Activated CD4-positive, CD25-positive, alpha-beta regulatory T cell (primary cell): ENCODE measurements at regions not wholly inside any gene's neighbourhood (a gene's known extent, or its start where the extent isn't known, plus 50 kb on each side); places are given as distances from the start of the nearest gene placed in this dataset.
"Not testable (repeated sequence)": the region's sequence is repeated elsewhere in the genome, so short reads cannot be mapped to it uniquely, and the experiment has no call there.

Source experiments
- DNase-seq, 4 experiments: peaks; one replicate each; lab custom pipeline; 2025; lab: John Stamatoyannopoulos, UW

DNA sequence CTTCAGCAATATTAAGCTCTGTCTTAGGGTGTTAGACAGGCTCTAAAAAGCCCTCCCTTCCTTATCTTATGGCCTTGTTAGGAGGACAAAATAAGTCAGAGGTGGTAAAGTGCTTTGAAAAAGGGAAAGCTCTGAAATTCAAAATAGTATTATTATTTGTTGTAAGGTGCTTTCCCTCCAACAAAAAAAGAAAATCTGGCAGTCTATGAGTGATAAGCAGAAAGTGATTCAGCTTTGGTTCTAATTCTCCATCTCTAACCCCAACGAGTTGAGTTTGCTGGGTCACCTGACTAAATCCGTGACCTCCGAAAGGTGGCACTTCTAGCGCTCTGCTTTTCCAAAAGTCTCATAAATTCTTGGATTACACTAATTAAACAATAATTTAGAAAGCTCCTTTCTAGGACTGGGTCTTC lies 305.1 kb downstream of the BCL2L11 start:
- not testable (repeated sequence) for DNase-seq

DNA sequence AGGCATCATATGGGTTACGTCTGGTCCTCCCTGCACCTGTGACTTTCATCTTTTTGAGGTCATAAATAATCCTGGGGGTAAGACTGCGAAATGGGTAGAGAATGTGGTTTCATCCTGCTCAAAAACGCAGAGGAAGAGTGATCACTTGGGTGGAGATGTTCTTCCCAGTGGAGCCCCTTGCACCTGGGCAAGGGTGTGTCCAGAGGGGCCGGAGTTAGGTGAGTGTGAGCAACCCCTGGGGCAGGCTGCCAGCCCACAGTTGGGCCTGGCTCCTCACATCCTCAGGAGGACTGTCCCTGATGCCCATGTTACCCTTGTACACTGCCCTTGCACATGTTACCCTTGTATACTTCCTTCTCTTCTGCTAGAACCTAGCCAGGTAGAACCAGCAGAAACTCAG lies 306.6 kb downstream of the BCL2L11 start:
- not testable (repeated sequence) for DNase-seq

DNA sequence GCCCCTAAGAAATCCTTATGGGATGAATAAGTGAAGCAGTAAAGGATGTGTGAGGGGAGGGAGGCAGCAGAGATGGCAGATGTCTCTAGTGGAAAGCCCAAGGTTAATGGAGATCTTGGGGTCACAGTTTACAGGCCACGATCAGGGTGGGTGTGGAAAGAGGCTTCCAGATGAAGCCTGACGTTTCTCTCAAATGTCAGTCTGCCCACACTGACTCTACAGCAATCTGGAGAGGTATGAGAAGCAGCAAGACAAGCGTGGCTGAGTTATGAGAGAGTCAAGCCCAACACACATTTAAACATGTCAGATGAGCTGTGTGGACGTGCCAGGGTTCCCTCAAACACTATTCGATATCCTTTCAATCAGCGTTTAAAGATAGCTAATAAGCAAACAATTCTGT lies 308.2 kb downstream of the BCL2L11 start:
- not testable (repeated sequence) for DNase-seq

DNA sequence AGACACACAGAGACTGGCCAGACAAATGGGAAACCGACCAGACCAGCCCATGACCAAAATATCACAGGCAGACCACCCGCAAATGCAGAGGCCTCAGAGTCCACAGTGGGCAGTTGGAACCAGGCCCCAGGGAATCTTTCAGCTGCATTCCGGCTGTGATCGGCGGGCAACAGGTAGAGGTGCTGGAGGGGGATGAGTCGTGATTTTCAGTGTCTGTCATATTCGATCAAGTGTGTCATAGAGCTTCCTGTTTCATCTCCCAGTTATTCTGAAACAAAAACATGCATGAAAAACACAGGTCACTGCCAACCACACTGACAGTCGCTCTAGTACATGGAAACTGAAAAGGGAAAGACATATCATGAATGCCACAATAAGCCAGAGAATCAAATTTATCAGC lies 308.6 kb downstream of the BCL2L11 start:
- not testable (repeated sequence) for DNase-seq

DNA sequence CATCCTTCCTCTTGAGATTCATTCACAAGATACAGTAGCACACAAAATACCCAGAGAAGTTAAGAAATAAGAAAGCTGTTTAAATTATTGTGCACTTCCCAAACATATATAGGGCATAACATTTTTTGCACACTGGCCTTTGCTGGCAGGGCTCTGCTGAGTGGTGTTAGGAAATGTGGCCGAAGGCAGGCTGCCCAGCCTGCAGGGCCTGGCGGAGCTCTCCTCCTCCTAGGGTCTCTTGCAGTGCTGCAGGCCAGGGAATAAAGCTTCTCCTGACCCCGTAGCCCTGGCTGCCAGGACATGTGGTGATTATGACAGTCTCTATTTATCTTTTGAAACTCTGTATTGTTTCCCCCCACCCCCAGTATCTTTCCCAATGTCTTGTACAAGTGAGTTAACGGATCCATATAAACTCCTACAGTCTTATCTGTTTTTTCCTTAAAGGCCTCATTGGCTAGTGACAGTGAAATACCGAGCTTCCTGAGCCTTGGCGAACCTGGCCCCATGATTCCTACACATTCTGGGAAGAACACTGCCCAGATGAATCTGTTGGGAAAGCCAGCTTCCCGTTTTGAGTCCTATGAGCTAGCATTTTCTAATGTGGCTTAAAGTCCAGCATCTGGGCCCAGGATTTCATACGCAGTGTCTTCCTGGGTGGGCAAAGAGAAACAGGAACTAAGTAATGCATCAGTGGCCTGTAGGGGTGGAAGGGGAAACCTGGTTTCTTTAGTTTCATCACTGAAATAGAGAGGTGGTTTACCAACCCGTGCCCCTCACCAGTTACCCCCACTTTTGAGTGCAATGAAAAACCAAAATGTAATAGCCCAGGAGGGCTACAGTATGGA lies 310.3 kb downstream of the BCL2L11 start:
- not testable (repeated sequence) for DNase-seq

DNA sequence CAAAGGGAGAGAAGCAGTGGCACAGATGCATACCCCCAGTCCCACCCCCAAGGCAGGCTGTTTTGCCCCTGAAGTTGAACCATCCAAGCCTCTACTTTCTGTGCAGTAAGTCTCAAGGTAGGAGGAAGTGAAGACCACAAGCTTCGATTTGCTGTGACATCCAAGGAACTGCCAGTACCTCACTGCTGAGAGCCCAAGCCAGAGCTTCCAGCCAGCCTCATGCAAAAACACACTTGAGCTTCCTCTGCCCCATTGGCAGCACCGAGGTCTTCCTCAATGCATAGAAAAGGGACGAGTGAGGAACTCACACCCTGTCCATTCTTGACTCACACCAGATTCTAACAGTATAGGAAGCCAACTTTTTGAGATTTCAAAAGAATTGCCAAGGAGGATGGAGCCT lies 311.7 kb downstream of the BCL2L11 start:
- not testable (repeated sequence) for DNase-seq

DNA sequence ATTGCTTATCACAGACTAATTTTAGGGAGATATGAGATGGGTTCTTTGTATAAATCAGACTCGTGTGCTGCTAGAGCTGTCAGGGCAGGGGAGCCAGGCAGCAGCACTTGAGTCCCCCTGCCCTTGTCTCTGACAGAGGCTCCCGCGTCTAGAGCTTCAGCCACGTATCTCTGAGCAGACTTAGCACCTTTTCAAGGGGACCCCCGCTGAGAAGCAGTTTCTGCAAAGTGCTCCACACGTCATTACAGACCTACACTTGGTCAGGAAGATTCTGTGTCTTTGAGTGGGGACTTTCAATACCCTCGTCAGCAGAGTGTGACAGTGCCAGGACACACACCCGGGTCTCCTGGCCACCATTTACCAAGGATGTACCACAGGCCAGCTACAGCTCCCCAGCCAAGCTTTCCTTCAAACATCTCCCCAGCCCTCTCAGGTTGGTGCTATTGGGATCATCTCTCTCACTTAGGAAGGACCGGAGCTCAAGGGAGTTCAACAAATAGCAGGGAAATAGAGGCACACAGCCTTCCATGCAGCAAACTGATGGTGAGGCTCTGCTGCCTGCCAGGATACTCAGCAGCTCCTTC lies 312.3 kb downstream of the BCL2L11 start:
- DNase-seq, result not testable (repeated sequence)

DNA sequence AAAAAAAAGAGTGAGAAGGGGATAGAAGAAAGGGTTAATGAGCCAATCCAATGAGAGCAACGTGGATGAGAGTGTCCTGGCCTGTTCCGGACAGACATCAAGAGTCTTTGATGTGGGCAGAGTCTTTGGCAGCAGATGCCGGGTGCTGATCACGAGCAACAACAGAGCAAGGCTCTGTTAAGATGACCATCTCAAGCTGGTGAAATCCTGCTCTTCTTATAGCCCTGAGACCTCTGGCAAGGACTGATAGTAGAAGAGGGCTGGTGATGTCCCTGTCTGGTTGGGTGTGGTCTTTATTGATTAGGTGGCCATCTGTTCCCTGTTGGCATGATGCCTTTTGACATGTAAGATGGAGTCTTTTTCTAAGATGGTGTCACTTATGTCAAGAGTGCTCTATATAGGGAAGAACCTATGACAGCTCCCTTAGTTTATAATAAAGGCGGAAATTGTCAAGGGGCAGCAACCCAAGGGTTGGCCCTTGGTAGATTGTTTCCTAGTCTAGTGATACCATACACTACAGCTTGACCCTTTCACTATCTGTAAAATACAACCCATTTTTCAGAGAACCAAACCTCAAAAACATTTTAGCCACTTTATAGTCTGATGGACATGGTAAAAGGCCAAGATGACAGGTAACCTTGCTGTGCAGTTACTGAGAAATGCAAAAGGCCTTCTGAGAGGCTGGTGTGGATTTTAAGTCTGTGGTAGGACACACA lies 313.3 kb downstream of the BCL2L11 start:
- not testable (repeated sequence) for DNase-seq

DNA sequence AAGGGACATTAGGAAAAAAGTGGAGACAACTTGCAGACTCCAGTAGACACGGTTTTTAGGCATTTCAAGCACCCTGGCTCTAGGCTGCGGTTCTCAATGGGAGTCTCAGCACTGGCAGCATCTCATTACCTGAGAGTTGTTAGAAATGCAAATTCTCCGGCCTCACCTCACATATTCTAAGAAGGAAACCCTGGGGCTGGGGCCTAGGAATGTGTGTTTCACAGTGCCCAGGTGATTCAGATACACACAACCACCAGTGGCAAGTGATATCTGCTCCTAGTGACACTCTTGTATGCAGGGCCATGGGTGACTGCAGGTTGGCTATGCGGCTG lies 313.9 kb downstream of the BCL2L11 start:
- not testable (repeated sequence) for DNase-seq

DNA sequence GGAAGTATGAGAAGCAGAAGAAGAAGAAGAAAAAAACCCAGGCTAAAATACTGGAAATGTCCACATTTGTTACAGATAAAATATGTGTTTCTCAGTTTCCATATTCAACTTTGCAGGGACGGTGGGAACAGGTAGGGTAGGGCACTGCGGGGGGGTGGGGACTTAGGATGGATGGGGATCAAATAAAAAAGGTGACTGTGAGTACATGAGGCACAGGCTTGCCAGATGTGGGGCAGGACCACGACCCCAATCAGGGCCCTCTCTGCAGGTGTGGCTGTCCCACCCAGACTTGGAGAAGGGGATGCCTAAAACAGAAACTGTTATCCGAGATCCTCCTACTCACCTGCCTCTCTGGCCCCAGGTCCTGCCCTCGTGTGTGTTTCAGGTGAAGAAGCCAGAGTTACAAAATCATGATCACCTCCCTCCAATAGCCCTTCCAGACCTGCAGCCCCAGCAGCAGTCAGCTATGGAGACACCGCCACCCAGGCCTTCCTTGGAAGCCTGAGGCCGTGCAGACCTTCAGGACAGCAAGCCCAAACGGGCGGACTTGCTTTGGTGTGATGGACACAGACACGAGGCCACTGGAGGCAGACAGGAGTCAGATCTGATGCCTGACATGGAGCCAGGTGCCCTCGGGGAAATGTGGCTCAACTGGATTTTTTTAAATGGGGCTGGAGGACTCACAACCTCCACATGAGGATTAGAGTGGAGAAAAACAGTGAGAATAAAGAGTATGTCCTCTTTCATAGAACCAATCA lies 315.0 kb downstream of the BCL2L11 start:
- not testable (repeated sequence) for DNase-seq

DNA sequence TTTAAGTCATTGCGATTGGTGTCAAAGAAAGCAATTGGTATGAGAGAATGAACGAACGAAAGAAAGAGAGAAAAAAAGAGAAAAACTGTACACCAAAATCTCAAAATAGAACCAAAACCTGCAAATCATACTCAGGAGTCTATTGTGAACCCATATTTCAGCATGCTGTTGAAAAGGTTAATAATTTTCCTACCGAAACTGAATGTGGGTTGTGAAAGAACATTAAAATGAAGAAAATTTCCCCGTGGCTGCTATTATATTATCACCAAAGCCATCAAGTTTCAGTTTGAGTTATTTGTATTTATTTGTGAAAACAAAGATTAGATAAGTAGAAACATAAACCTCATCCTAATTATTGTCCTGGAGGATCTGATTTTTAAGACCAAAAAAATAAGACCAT lies 315.7 kb downstream of the BCL2L11 start:
- not testable (repeated sequence) for DNase-seq

DNA sequence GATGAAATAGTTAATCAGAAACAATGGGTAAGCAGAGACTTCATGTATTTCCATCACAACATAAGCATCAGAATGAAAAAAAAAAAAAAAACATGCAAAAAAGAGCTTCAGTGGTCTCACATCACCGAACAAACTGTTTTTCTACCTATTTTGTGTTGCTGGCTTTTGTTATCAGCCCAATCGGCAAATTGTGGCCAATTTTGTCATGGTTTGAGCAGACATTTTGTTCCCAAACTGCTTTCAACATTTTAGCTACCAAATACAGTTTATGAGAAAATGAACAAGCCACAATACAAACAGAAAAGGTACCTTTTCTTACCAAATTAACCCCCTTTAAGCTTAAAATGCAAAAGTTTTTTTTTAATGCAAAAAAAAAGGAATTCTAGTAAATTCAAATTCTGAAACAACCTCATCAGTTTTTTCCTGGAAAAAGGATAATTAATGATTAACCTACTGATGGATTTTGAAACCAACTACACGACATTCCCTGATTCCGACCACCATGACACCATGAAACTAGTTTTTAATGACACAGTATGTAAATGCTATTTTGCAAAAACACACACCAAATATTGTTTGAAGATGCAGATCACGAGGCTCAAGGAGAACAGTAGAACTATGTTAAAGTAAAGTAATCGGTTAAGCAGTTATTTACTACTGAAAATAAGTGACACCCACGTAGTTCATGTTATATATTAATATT lies 316.7 kb downstream of the BCL2L11 start:
- DNase-seq, result not testable (repeated sequence)

DNA sequence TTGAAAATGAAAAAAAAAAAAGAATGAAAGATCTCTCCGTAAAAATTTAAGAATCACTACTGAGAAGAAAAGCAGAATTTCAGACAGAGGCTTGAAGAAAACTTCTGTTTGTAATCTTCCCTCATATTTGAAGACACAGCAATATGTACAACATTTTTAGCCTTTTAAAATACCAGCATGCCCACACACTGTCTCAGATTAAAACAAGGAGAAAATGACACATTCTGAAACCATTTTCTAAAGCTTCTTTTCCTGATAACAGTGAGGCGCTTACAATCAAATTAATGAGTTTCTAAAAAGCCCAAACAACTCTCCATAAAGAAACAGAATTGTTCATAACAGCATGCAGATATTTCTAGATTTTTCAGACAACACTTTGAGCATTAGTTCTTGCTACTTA lies 317.4 kb downstream of the BCL2L11 start:
- DNase-seq, result not testable (repeated sequence)

DNA sequence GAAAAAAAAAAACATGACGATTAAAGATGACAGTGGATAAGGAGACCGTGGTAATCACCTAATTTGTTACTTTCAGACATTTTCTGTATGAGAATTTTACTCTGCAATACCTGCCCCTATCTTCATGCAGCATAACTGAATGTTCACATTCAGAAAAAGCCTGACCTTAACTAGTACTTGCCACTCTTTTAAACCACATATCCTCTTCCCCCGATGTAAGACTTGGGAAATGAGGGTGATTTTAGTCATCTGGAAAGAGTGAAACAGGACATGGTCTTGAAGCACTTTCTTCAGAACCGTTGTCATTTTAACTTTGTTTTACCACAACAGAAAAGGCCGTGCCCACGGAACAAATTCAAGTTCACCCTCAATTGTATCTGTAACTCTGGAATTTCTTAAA lies 318.5 kb downstream of the BCL2L11 start:
- not testable (repeated sequence) for DNase-seq

DNA sequence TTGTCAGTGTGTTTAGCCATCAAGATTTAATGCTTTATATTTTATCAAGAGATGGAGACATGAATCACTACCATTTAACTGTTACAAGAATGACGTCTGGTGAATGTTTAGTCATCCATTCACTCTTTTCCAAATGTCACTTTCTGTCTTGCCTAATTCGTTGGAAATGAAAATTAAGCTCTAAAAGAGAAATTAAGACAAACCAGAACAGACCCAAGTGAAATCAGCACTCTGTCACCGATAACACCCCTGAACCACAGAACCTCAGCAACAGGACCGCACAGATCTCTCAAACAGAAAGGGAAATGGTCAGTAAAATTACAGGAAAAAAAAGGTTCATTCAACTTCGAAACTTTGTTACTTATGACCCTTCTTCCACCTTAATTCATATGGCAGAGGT lies 320.9 kb downstream of the BCL2L11 start:
- not testable (repeated sequence) for DNase-seq

DNA sequence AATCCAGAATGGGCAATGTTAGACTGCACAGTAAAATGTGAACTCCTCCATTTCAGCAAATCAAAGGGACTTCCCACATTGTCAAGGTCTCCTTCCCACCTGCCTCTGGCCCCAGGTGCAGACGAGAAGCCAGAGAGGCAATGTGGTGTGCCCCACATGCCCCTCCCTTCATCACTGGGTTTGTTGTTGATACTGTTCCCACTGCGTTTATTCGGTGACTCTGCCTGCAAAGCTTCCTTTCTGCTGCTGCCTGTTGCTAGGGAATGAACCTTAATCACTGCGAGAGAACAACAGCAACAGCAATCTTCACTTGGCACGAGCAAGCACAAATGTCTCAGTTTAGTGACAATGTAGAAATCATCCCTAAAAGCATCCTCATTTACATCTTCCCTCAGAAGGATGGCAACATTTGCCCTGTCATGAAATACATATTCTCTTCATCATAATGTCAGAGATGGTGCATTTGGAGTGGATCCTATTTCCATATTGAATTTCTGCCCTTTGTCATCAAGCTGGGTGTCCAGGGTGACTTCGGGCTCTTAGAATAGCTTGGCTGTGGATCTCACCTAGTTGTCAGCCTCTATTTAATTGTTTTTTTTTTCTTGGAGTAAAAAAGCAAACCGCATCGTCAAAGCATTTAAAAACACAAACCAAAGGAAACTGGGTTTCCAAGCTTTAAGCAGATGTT lies 322.2 kb downstream of the BCL2L11 start:
- DNase-seq, result not testable (repeated sequence)

DNA sequence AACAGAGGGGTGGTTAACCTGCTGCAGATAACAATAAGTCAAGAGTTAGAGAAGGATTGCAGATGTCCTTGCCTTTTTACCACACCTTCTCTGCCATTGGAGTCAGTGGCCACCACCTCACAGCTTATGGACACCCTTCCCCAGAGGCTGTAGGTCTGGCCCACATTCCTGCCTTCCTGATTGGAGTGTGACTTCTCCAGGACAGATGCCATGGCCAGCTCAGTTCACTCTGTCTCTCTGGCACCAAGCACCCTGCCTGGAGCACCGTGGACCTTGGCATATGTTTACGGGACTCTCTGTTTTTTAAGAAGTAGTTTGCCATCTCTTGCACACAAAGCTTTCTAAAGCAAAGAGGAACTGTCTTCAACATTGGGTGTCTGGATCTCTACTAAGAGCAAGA lies 323.8 kb downstream of the BCL2L11 start:
- DNase-seq, result not testable (repeated sequence)

DNA sequence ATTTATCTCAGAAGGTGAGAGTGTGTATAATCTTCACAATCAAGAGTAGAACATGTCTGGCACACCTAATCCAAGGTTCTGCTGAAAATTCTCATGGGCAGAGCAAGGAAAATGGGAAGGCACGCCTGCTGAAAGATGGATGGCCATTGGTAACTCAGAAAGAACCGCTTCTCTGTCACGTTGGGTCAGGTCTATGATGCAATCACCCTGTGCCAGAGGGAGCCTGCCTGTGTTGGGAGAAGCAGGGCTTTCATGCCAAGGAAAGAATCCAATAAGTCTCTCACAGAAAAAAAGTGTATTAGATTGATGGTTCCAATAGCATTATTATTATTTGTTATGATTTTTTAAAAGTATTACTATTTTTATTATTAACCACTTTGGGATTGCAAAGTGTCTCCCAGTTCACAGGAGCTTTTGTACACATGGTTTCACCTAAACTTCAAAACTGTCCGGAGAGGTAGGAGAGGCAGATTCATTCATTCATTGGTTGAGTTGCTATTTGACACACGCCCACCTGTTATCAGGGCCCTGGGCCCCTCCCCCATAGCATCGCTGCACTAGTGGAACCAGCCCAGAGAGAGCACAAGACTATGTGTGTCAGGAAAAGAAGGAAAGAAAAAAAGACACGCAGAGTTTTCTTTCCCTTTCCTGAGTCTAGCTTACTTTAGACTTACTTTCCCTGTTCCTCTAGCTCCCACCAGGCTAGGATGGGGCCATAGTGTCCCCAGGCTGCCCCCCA lies 324.6 kb downstream of the BCL2L11 start:
- not testable (repeated sequence) for DNase-seq

DNA sequence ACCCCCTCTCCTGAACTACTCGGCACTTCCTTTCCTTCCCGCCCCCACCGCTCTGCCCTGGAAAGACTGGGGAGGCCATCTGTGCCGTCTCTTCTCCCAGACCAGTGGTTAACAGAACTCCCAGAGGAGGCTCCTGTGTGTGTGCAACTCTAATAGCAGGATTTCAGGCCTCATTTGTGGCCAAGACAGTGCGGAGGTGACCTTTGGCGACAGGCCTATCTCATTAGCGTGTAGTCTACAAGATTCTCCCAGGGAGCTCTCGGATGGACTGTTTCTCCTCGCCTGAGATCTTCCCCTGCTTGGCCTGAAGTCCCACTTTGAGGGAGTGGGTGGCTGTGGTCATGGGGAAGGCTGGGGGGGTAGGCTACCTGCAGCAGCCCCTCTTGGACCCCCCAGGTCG lies 325.2 kb downstream of the BCL2L11 start:
- DNase-seq, result not testable (repeated sequence)

DNA sequence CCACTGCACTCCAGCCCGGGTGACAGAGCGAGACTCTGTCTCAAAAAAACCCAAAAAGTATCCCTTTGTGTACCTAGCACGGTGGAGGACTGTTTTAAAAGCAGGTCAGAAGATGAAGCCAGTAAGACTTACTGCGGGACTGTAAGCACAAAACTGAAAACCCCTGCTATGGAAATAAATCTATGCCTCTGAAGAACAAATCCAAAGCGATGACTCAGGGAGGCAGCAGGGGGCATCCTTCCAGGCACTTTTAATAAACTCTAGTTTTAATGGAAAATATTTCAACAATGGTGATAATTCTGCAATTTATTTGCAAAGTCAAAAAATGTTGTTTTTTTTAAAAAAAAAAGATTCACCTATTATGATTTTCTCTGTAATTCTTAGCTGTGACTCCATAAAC lies 326.8 kb downstream of the BCL2L11 start:
- not testable (repeated sequence) for DNase-seq
